Muscle layer of duodenum (tissue), 2 donors: ENCODE measurements at regions not wholly inside any gene's neighbourhood (a gene's known extent, or its start where the extent isn't known, plus 50 kb on each side); places are given as distances from the start of the nearest gene placed in this dataset.

ENCODE experiments used
- H3K27ac ChIP-seq: one replicate; pipeline ENCODE4 v1.7.0; 2013; ENCODE audit warnings: mild to moderate bottlenecking, low read length
- H3K27me3 ChIP-seq: one replicate; pipeline ENCODE4 v1.7.0; 2013; ENCODE audit warnings: low read depth, mild to moderate bottlenecking, control low read depth, low read length
- H3K36me3 ChIP-seq, 2 donors: one replicate each; pipeline ENCODE4 v1.7.0; 2013; ENCODE audit warnings: low read length in 2 of 2, control low read depth in 1 of 2, mild to moderate bottlenecking in 1 of 2; ENCODE audit not compliant: insufficient read depth in 2 of 2, control insufficient read depth in 1 of 2
- H3K4me1 ChIP-seq, 2 donors: one replicate each; pipeline ENCODE4 v1.7.0; 2013; ENCODE audit warnings: low read length in 2 of 2, mild to moderate bottlenecking in 2 of 2, control low read depth in 1 of 2, moderate library complexity in 1 of 2; ENCODE audit not compliant: insufficient read depth in 2 of 2, control insufficient read depth in 1 of 2
- H3K4me3 ChIP-seq, 2 donors: one replicate each; pipeline ENCODE4 v1.7.0; 2013; ENCODE audit warnings: low read length in 2 of 2, low read depth in 1 of 2, mild to moderate bottlenecking in 1 of 2
- H3K9me3 ChIP-seq, 2 donors: one replicate each; pipeline ENCODE4 v1.7.0; 2013; ENCODE audit warnings: low read length in 2 of 2, control low read depth in 1 of 2, mild to moderate bottlenecking in 1 of 2; ENCODE audit not compliant: control insufficient read depth in 1 of 2
- donor health status: healthy.

- no peaks in the 10 kb centered on the region for H3K27me3 ChIP-seq
- no peak overlapping the region for H3K4me3 ChIP-seq
- no peaks in the 10 kb centered on the region for H3K4me1 ChIP-seq
- H3K9me3 ChIP-seq, result no peaks in the 10 kb centered on the region
- H3K36me3 ChIP-seq, result no peaks in the 10 kb centered on the region
- no peak overlapping the region for H3K27ac ChIP-seq
Observed at GRCh38 chr3:151935446-151935845, 62.0 kb downstream of the SUCNR1 start.

- no peaks in the 10 kb centered on the region for H3K36me3 ChIP-seq
- no peaks in the 10 kb centered on the region for H3K4me1 ChIP-seq
- H3K27me3 ChIP-seq, result no peaks in the 10 kb centered on the region
- no peak overlapping the region for H3K4me3 ChIP-seq
- H3K27ac ChIP-seq, result no peak overlapping the region
- H3K9me3 ChIP-seq, result no peaks in the 10 kb centered on the region
Observed at GRCh38 chr3:151940481-151940880, 67.0 kb downstream of the SUCNR1 start.

GRCh38 chr3:151943539-151943938 is 70.1 kb downstream of the SUCNR1 start:
- Histone ChIP-seq H3K4me3 (no peak overlapping the region), H3K27me3 (no peaks in the 10 kb centered on the region), H3K4me1 (no peaks in the 10 kb centered on the region), H3K36me3 (no peaks in the 10 kb centered on the region), H3K27ac (no peak overlapping the region), H3K9me3 (no peaks in the 10 kb centered on the region)

GRCh38 chr3:151944356-151944755 is 70.9 kb downstream of the SUCNR1 start:
- Histone ChIP-seq H3K36me3 (no peaks in the 10 kb centered on the region), H3K27ac (no peak overlapping the region), H3K9me3 (no peaks in the 10 kb centered on the region), H3K4me3 (no peak overlapping the region), H3K27me3 (no peaks in the 10 kb centered on the region), H3K4me1 (no peaks in the 10 kb centered on the region)

- no peaks in the 10 kb centered on the region for H3K4me1 ChIP-seq
- H3K27ac ChIP-seq, result no peak overlapping the region
- no peaks in the 10 kb centered on the region for H3K27me3 ChIP-seq
Observed at GRCh38 chr3:151946606-151947005, 73.2 kb downstream of the SUCNR1 start.

GRCh38 chr3:151949706-151950105 is 76.3 kb downstream of the SUCNR1 start:
- Histone ChIP-seq H3K9me3 (no peaks in the 10 kb centered on the region), H3K4me3 (no peak overlapping the region), H3K4me1 (no peaks in the 10 kb centered on the region), H3K27ac (no peak overlapping the region), H3K36me3 (no peaks in the 10 kb centered on the region), H3K27me3 (no peaks in the 10 kb centered on the region)

More at GRCh38 chr3:151946606-151947005, 73.2 kb downstream of the SUCNR1 start:
- Histone ChIP-seq H3K36me3 (no peaks in the 10 kb centered on the region), H3K4me3 (no peak overlapping the region), H3K9me3 (no peaks in the 10 kb centered on the region)

GRCh38 chr3:151955356-151955755 is 81.9 kb downstream of the SUCNR1 start:
- Histone ChIP-seq H3K4me1 (no peaks in the 10 kb centered on the region), H3K36me3 (no peaks in the 10 kb centered on the region), H3K27ac (no peak overlapping the region), H3K4me3 (no peak overlapping the region), H3K9me3 (no peaks in the 10 kb centered on the region), H3K27me3 (no peaks in the 10 kb centered on the region)

- Histone ChIP-seq H3K4me1 (no peaks in the 10 kb centered on the region), H3K9me3 (no peaks in the 10 kb centered on the region), H3K27ac (no peak overlapping the region), H3K36me3 (no peaks in the 10 kb centered on the region), H3K27me3 (no peaks in the 10 kb centered on the region), H3K4me3 (no peak overlapping the region)
Observed at GRCh38 chr3:151960961-151961580, 87.6 kb downstream of the SUCNR1 start.

GRCh38 chr3:151962352-151962751 is 88.9 kb downstream of the SUCNR1 start:
- Histone ChIP-seq H3K4me1 (no peaks in the 10 kb centered on the region), H3K9me3 (no peaks in the 10 kb centered on the region), H3K4me3 (no peak overlapping the region), H3K27ac (no peak overlapping the region), H3K36me3 (no peaks in the 10 kb centered on the region), H3K27me3 (no peaks in the 10 kb centered on the region)

- H3K9me3 ChIP-seq, result no peaks in the 10 kb centered on the region
- H3K4me3 ChIP-seq, result no peak overlapping the region
- H3K27me3 ChIP-seq, result no peaks in the 10 kb centered on the region
- no peaks in the 10 kb centered on the region for H3K36me3 ChIP-seq
- no peaks in the 10 kb centered on the region for H3K4me1 ChIP-seq
- no peak overlapping the region for H3K27ac ChIP-seq
Observed at GRCh38 chr3:151962912-151963311, 89.5 kb downstream of the SUCNR1 start.

- Histone ChIP-seq H3K27ac (no peak overlapping the region), H3K4me1 (no peaks in the 10 kb centered on the region), H3K27me3 (no peaks in the 10 kb centered on the region), H3K4me3 (no peak overlapping the region), H3K36me3 (no peaks in the 10 kb centered on the region), H3K9me3 (no peaks in the 10 kb centered on the region)
Observed at GRCh38 chr3:151964743-151965142, 91.3 kb downstream of the SUCNR1 start.

GRCh38 chr3:151969026-151969642 is 95.7 kb downstream of the SUCNR1 start:
- no peaks in the 10 kb centered on the region for H3K27me3 ChIP-seq
- H3K27ac ChIP-seq, result no peak overlapping the region
- H3K4me3 ChIP-seq, result no peak overlapping the region
- no peaks in the 10 kb centered on the region for H3K4me1 ChIP-seq
- no peaks in the 10 kb centered on the region for H3K9me3 ChIP-seq
- no peaks in the 10 kb centered on the region for H3K36me3 ChIP-seq
